ENCODE measurements at regions not wholly inside any gene's neighbourhood (a gene's known extent, or its start where the extent isn't known, plus 50 kb on each side); places are given as distances from the start of the nearest gene placed in this dataset.

DNA sequence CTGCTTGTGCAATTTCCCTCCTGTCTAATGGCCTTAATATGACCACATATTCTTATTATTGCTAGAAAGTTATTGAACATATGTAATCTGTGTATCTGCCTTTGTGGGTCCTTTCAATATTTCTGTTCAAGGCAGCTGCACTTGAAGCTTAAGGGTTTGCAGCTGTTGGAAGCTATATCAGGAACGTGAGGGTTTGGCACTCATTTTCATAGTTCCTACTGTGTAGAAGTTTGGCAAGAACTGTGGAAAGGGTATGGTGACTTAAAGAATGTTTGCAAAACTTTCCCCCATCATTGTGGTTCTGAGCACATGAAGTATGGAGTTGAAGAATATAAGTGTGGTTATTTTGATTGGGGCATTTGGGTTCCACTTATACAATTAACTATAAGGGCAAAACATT, 144.7 kb upstream of the SEMA3A start:
- intact Hi-C loops (cut with micrococcal nuclease; ENCODE audit: unreplicated experiment): no loop called here
- SMC1A ChIA-PET (ENCODE audit: uncharacterized antibody, unreplicated experiment): interaction anchor here (0.6 to 1.5 kb wide), 4 partner anchors 24 to 516 kb away, joined by 3 to 4 read pairs (median 4); no protein-coding TSS in a partner anchor
- ATAC-seq (no peak), FAIRE-seq (no peak), DNase-seq (ENCODE audit: low read depth, low spot score) (no peak)
- Histone ChIP-seq H3K79me2 (ENCODE audit: control insufficient read depth, insufficient read depth, low read length) (no peaks in the 10 kb centered on the region), H3K9ac (ENCODE audit: control insufficient read depth, insufficient read depth, low read length) (no peak overlapping the region), H3K27ac (ENCODE audit: control insufficient read depth, insufficient read depth) (no peak overlapping the region), H2AFZ (ENCODE audit: control insufficient read depth, low read depth, low read length) (peak overlapping the region; percentile 19; the same call in 1 of the 2 replicates), H3K27me3 (replicated peaks in 1 of 2; ENCODE audit: control insufficient read depth in 2 of 2, insufficient read depth in 2 of 2, low read length in 1 of 2) (no peaks in the 10 kb centered on the region), H3K36me3 (ENCODE audit: control insufficient read depth in 2 of 2, insufficient read depth in 2 of 2, low read length in 1 of 2) (no peaks in the 10 kb centered on the region), H3K4me2 (ENCODE audit: control insufficient read depth, insufficient read depth) (no peak overlapping the region), H3K4me3 (no peak overlapping the region), H4K20me1 (ENCODE audit: control insufficient read depth, insufficient read depth) (no peaks in the 10 kb centered on the region), H3K4me1 (ENCODE audit: control insufficient read depth, insufficient read depth, low read length) (0 out of 2 replicates have a peak, but pooled peaks cover 4% of the 10 kb centered on the region), H3K9me3 (replicated peaks; ENCODE audit: control insufficient read depth, insufficient read depth, low read length) (no peaks in the 10 kb centered on the region)
- 0% methylated on average over 1 of the region's 1 CpG for WGBS (ENCODE audit: insufficient coverage, insufficient replicate concordance, low lambda C conversion rate, missing lambda C conversion rate)
- RAD21 ChIA-PET (ENCODE audit: unreplicated experiment): no interaction called here
- POLR2A ChIA-PET: no interaction called here
- BruUV-seq (replicated peaks): no TSS peak
- in situ Hi-C loops (cut with MboI): no loop called here
- no peak for TF ChIP-seq TAF1 (IDR thresholded peaks at IDR 0.05; ENCODE audit: borderline replicate concordance, low read depth, low read length)
- peak; percentile 16; the same call in 1 of the 2 replicates for TF ChIP-seq JUNB (IDR thresholded peaks at IDR 0.05)
- CTCF ChIA-PET: no interaction called here

DNA sequence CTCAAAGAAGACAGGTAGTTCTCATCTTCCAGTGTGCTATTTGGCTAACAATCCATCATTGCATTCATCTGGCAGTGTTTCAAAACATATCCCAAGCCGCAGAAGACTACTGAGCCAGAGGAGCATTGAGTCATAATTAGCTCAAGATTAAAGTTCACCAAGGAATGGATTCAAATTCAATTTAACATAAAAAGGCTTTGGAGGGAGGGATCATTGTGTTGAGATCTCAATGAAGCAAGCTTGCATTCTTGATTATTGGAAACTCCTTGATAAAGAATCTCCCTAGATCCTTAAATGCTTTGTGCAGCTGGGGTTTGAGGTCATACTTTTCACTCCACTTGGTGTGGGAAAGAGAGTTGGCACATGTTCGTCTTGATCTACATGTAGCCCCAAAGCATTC, 142.8 kb upstream of the SEMA3A start:
- ChIA-PET POLR2A (no interaction called here), SMC1A (ENCODE audit: uncharacterized antibody, unreplicated experiment) (interaction anchor here (1.2 kb wide), 2 partner anchors 22 to 781 kb away, joined by 3 read pairs; no protein-coding TSS in a partner anchor), RAD21 (ENCODE audit: unreplicated experiment) (no interaction called here), CTCF (no interaction called here)
- H4K20me1 ChIP-seq (ENCODE audit: control insufficient read depth, insufficient read depth): no peaks in the 10 kb centered on the region
- no peak overlapping the region for H2AFZ ChIP-seq (ENCODE audit: control insufficient read depth, low read depth, low read length)
- no peak overlapping the region for H3K27ac ChIP-seq (ENCODE audit: control insufficient read depth, insufficient read depth)
- no peaks in the 10 kb centered on the region for H3K36me3 ChIP-seq (ENCODE audit: control insufficient read depth in 2 of 2, insufficient read depth in 2 of 2, low read length in 1 of 2)
- no peak overlapping the region for H3K9ac ChIP-seq (ENCODE audit: control insufficient read depth, insufficient read depth, low read length)
- in situ Hi-C loops (cut with MboI) (no loop called here), intact Hi-C loops (cut with micrococcal nuclease; ENCODE audit: unreplicated experiment) (no loop called here)
- DNase-seq (ENCODE audit: low read depth, low spot score) (no peak), ATAC-seq (no peak), FAIRE-seq (no peak)
- BruUV-seq (replicated peaks): no TSS peak
- 33% methylated on average over 2 of the region's 2 CpGs for WGBS (ENCODE audit: insufficient coverage, insufficient replicate concordance, low lambda C conversion rate, missing lambda C conversion rate)
- H3K79me2 ChIP-seq (ENCODE audit: control insufficient read depth, insufficient read depth, low read length): no peaks in the 10 kb centered on the region
- 0 out of 2 replicates have a peak, but pooled peaks cover 4% of the 10 kb centered on the region for H3K4me1 ChIP-seq (ENCODE audit: control insufficient read depth, insufficient read depth, low read length)
- H3K27me3 ChIP-seq (replicated peaks in 1 of 2; ENCODE audit: control insufficient read depth in 2 of 2, insufficient read depth in 2 of 2, low read length in 1 of 2): no peaks in the 10 kb centered on the region
- H3K4me3 ChIP-seq: no peak overlapping the region
- no peak overlapping the region for H3K4me2 ChIP-seq (ENCODE audit: control insufficient read depth, insufficient read depth)
- H3K9me3 ChIP-seq (replicated peaks; ENCODE audit: control insufficient read depth, insufficient read depth, low read length): no peaks in the 10 kb centered on the region
- TF ChIP-seq, protein P1, sequence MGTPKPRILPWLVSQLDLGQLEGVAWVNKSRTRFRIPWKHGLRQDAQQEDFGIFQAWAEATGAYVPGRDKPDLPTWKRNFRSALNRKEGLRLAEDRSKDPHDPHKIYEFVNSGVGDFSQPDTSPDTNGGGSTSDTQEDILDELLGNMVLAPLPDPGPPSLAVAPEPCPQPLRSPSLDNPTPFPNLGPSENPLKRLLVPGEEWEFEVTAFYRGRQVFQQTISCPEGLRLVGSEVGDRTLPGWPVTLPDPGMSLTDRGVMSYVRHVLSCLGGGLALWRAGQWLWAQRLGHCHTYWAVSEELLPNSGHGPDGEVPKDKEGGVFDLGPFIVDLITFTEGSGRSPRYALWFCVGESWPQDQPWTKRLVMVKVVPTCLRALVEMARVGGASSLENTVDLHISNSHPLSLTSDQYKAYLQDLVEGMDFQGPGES (IDR thresholded peaks at IDR 0.05): no peak
- TF ChIP-seq SMC3 (IDR thresholded peaks at IDR 0.05; ENCODE audit: borderline replicate concordance, low read length) (no peak), PAX5 (IDR thresholded peaks at IDR 0.05; ENCODE audit: borderline replicate concordance, low read depth, low read length) (no peak), SP1 (IDR thresholded peaks at IDR 0.05; ENCODE audit: low read depth, low read length) (no peak), TBL1XR1 (IDR thresholded peaks at IDR 0.05; ENCODE audit: low read depth, low read length) (no peak), EP300 (IDR thresholded peaks at IDR 0.05; ENCODE audit: borderline replicate concordance in 1 of 2, control insufficient read depth in 1 of 2, low read depth in 2 of 2, low read length in 2 of 2) (no peak), ZNF24 (IDR thresholded peaks at IDR 0.05) (no peak), SMAD5 (IDR thresholded peaks at IDR 0.05; ENCODE audit: low read depth) (no peak), CEBPB (IDR thresholded peaks at IDR 0.05; ENCODE audit: borderline replicate concordance in 1 of 2, low read depth in 2 of 2, low read length in 2 of 2) (no peak)
- TF ChIP-seq, protein P2, sequence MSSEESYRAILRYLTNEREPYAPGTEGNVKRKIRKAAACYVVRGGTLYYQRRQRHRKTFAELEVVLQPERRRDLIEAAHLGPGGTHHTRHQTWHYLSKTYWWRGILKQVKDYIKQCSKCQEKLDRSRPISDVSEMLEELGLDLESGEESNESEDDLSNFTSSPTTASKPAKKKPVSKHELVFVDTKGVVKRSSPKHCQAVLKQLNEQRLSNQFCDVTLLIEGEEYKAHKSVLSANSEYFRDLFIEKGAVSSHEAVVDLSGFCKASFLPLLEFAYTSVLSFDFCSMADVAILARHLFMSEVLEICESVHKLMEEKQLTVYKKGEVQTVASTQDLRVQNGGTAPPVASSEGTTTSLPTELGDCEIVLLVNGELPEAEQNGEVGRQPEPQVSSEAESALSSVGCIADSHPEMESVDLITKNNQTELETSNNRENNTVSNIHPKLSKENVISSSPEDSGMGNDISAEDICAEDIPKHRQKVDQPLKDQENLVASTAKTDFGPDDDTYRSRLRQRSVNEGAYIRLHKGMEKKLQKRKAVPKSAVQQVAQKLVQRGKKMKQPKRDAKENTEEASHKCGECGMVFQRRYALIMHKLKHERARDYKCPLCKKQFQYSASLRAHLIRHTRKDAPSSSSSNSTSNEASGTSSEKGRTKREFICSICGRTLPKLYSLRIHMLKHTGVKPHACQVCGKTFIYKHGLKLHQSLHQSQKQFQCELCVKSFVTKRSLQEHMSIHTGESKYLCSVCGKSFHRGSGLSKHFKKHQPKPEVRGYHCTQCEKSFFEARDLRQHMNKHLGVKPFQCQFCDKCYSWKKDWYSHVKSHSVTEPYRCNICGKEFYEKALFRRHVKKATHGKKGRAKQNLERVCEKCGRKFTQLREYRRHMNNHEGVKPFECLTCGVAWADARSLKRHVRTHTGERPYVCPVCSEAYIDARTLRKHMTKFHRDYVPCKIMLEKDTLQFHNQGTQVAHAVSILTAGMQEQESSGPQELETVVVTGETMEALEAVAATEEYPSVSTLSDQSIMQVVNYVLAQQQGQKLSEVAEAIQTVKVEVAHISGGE (CRISPR knock-in tag; IDR thresholded peaks at IDR 0.05): no peak
- TF ChIP-seq, protein P3, sequence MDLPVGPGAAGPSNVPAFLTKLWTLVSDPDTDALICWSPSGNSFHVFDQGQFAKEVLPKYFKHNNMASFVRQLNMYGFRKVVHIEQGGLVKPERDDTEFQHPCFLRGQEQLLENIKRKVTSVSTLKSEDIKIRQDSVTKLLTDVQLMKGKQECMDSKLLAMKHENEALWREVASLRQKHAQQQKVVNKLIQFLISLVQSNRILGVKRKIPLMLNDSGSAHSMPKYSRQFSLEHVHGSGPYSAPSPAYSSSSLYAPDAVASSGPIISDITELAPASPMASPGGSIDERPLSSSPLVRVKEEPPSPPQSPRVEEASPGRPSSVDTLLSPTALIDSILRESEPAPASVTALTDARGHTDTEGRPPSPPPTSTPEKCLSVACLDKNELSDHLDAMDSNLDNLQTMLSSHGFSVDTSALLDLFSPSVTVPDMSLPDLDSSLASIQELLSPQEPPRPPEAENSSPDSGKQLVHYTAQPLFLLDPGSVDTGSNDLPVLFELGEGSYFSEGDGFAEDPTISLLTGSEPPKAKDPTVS (IDR thresholded peaks at IDR 0.05; ENCODE audit: low read depth, low read length): no peak

Data from GM12878 (cell line).